ENCODE measurements at regions not wholly inside any gene's neighbourhood (a gene's known extent, or its start where the extent isn't known, plus 50 kb on each side); places are given as distances from the start of the nearest gene placed in this dataset.

DNA sequence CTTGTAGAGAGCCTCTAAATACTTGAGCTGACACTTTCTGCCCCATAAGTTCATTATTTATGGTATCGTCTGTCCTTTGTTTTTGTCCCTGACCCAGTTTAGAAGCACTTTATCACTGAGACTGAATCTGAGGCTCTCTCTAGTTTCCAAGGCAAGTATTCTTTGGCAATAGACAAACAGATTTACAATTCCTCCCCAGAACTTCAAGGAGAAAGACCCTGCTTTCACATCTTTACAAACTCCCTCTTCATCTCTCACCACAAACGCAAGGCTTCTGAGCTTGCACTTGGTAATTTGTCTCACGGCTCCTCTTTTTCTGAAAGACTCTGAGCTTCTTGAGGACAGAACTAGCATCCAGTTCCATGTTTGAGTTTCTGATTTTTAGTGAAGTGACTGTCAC, 49.8 kb upstream of the PARP11 start (continued):
- TF ChIP-seq, protein P1, sequence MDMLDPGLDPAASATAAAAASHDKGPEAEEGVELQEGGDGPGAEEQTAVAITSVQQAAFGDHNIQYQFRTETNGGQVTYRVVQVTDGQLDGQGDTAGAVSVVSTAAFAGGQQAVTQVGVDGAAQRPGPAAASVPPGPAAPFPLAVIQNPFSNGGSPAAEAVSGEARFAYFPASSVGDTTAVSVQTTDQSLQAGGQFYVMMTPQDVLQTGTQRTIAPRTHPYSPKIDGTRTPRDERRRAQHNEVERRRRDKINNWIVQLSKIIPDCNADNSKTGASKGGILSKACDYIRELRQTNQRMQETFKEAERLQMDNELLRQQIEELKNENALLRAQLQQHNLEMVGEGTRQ (IDR thresholded peaks at IDR 0.05), result no peak
- TF ChIP-seq, protein P2, sequence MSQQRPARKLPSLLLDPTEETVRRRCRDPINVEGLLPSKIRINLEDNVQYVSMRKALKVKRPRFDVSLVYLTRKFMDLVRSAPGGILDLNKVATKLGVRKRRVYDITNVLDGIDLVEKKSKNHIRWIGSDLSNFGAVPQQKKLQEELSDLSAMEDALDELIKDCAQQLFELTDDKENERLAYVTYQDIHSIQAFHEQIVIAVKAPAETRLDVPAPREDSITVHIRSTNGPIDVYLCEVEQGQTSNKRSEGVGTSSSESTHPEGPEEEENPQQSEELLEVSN (IDR thresholded peaks at IDR 0.05; ENCODE audit: borderline replicate concordance, low read depth), result no peak
